ENCODE measurements at regions not wholly inside any gene's neighbourhood (a gene's known extent, or its start where the extent isn't known, plus 50 kb on each side); places are given as distances from the start of the nearest gene placed in this dataset.

DNA sequence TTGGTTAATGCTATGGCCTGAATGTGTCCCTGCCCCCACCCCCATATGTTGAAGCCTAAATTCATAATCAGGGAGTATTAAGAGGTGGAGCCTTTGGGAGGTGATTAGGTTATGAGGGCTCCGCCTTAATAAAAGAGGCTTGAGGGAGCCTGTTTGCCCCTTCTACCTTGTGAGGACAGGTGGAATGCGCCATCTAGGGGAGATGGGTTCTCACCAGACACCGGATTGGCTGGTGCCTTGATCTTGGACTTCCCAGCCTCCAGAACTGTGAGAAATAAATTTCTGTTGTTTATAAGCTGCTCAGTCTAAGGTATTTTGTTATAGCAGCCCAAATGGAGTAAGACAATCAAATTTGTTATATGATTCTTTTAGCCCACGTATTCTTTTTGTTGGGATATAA lies 148.3 kb downstream of the PTCSC3 start:
- DNase-seq = no peak

DNA sequence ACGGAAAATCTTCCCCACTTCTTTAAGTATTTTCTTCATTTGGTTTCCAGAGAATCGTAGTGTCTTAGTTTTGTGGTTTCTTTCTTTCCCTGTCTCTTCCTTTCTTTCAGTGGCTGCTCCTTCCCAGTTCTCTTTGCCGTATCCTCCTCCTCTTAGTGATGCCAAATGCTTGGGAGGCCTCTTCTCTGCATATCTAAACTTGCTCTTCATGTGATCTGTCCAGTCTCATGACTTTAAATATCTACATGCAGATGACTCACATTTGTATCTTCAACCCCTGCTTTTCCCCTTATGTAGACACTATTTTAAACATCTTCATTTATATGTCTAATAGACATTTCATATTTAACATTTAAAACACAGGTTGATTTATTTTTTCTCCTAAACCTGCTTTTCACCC lies 149.2 kb downstream of the PTCSC3 start:
- DNase-seq = no peak

DNA sequence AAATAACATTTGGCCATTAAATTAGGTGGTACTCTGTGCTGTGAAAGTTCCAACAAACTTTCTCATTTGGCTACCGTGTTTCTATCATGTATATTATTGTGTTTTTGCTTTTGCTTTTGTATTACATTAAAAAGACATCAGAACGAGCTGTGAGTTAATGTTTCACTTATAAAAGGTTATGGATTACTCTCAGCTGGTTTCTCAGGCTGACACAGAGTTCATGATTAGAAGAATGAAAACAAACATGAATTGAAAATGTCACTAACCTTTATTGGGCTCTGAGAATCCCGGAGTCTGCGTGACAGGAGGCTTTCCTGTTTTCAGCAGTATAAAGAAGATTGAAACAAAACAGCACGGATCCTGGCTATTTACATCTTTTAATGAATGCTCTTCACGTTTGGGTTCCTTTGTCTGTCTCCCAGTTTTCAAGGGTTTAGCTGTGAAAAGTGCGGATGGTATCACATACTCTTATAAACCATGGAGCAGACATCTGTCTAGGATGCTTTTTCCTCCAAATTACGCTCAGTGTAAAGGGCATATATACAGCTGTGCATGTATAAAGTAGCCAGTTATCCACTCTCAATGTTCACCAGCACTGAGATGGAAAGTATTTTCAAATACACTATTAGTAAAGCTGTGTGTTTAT lies 153.6 kb downstream of the PTCSC3 start:
- DNase-seq = no peak

DNA sequence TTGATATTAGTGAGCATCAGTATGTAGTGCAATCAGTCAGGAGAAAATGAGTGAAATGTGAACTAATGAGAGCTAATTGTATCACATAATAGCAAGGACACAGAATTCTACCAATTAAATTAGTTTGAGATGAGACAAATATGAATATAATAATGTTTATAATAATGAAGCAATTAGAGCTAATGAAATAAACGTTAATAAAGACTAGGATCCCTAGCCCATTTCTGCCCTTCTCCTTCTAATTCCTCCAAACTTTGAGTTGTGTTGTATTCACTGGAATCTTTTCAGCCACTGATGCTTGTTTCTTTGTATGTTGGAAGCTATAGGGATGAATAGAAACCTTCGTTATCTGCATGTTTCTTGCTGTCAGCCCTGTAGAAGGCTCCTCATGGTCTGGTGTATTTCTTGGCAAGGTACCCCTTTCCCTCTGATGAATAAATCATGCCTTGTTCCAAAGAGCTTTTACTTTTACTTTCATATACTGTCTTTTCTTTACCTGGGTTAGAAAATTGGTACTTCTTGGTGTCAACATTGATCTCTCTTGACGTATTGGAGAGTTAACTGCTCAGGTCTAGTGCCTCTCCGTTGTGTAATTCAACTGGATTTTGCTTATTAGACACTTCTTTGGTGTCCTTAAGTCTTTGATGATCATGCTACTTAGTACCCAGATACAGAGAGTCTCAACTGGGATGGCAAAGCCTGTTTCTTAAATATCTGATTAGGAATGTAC lies 154.8 kb downstream of the PTCSC3 start:
- DNase-seq = no peak

DNA sequence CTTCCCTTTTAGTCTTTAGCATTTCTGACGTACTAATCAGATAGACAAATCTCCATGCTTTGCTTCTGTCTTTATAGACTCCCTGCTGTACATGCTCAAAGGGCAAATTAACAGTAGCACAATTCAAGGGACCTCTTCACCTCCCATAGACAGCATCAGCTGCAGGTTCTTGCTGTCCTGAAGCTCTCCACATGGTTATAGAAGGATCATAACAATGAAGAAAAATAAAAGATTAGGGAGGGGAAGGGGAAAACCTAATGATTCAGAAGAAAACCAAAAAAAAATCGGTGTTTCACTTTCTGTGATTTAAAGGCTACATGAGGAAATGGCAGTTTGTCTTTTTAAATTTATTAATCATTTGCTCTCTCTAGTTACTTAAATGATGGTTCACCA lies 155.5 kb downstream of the PTCSC3 start:
- DNase-seq = no peak

DNA sequence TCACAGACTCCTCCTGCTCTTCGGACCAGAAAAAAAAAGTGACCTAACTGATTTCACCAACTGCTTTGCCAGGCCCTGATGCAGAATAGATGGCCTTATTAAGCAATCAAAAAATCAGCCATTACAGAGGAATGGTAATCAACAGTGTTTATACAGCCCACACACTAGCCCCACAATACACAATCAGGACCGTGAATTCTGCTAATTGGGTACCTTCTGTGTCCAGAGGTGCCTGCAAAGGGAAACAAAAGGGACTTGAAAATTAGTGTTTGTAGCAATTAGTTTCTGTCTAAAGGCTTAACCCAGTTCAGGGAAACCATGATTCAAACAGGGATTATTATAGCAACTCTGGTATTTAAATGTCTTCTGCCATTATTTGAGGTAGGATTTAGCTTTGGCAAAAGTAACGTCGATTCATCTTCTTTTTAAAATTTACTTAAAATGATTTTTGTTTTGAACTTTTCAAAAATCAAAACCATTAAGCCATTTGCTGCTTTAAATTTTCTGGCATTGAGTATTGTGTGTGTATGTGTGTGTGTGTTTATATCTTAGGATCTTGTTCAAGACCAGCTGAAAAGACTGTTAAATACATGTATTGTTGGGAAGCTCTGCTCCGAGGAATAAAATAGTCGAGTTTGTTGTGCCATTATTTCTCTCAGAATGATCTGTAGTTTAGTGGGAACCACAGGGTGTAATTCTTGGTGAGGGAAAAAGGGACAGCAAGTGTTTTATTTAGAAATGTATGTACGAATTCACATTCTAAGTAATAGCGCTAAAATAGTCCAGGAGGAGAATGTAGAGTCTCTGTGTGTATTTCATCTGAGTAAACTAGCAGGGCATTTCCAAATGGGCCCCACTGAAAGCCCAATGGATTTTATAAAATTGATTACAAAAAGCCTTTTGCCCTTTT lies 156.1 kb downstream of the PTCSC3 start:
- no peak for DNase-seq

DNA sequence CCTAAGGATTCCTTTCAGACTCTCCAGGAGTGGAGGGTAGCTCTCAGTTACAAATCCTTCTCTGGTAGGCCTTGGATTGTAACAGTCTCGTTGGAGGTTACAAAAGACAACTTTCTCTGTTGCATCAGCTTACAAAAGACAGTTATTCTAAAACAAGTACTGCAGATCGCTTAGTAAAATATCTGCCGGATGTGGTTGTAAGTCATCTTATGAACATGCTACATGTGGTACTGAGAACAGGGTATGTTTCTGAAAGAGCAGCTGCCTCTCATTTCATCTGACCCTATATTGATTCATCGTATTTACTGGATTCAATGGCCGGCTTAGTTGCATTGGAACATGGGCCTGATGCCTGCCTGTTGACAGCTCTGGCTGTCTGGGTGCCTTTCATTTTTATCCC lies 157.4 kb downstream of the PTCSC3 start:
- DNase-seq = no peak

DNA sequence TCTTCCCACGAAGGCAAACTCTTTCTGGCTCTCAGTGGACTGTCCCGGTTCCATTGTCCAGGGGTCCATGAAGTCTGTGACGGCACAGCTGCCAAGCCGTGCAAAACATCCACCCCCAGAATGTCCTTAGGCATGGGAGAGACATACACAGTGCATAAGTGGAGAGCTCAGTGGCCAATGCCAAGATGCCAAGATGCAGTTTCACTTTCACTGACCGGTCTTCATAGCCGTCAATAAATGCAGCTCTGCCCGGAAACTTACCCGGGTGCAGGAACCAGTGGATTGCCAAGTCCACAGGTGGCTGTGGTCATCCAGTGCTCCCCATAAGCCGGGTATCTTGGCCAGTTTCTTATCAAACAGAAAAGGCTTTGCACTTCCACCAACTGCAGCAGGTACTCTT lies 162.3 kb downstream of the PTCSC3 start:
- DNase-seq = no peak

DNA sequence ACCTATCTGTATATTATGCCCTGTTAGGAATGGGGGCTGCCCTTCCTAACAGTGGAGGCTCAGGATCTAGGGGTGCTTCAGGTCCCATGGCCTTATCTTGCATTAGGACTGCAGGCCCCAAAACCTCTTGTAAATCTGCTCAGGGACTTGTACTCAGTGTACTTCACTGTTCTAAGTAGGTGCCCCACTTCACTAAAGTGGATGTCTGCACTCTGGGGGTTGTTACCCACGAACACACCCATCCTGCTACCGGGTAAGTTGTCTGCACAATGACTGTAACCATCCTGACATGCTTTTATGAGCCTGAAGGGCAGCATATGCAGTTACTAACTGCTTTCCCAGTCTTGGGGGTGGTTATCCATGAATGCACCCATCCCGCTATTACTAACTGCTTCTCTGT lies 163.0 kb downstream of the PTCSC3 start:
- no peak for DNase-seq

DNA sequence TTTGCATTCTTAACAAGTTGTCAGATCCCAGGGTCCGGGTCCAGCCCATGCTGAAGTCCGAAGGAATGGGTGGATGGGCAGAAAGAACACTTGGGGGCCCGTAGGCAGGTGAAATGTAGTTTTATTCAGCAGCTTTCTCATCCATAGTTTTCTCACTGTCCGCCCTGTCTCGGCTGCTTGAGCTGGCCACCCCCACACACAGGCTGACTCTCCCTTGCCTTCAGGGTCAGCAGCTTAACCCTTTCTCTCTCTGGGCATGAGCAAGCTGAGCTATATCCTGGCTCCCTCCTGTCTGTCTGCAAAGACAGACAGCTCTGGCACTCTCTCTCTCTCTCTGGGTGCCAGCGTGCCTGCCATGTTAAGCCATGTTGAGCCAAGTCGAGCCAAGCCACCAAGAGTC lies 163.9 kb downstream of the PTCSC3 start:
- DNase-seq = no peak

DNA sequence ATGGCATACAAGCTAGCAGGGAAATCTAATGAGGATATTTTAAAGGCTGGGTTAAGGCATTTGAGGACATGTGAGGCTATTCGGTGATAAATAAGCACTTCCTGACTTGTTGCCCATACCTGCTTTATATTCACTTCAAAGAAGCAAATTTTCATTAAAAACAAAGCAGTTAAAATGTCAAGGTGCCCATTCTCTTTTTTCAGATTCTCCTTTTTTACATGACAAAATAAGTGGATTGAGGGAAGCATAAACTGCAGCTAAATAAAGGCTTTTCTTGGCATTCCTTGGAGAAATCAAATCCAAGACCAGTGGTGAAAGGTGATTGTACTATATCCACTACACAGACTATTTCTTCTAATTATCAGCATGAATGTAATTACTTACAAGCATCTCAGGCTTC lies 166.9 kb downstream of the PTCSC3 start:
- DNase-seq = no peak

DNA sequence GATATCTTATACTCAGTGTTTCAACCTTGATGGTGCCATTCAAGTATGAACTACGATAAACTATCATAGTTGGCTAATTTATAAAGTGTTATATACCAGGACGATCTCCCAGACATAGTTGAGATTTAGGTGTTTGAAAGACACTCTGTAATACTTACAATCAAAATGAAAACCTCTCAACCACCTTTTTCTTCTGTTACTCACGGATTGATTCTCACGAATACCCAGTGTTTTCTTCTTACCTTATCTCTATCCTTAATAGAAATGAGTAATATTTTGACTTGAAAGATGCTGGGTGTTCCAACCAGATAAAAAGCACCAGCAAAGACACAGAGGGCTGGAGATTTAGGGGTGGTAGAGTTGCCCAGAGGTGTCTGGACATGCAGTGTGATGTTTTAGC lies 169.9 kb downstream of the PTCSC3 start:
- no peak for DNase-seq

DNA sequence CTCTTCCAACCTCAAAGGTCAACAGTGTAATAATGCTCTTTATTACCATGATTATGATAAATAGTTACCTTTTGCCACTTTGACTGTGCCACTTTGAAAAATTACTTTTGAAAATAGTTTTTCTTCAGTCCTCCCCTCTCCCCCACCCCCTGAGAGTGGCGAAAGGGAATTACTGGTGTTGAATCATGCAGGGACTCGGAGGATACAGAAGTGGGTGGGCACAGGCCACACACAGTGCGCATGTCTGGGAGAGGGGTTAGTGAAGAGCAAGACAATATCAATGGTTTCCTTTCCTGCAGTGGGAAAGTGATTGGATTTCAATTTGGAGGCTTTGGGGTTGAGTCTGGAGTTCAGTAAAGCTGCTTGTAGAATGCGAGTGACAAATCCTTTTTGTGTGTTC lies 170.9 kb downstream of the PTCSC3 start:
- DNase-seq = no peak

DNA sequence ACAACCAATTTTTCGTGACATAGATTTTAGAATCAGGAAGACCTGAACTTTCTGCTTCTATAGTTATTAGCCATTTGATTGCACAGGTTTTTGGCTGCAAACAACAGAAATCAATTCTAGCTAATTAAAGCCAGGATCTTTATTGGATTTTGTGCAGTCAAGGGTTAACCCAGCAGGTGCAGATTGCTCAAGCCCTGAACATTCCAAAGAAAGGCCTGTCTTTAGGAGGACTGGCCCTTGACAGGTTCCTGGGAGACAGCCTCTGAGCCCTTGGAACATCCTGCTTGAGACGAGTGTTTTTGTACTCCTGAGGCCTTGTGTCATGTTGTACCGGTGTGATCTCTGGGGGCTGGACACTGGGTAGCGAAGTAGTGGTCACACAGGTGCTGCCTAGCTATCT lies 174.6 kb downstream of the PTCSC3 start:
- DNase-seq = no peak

DNA sequence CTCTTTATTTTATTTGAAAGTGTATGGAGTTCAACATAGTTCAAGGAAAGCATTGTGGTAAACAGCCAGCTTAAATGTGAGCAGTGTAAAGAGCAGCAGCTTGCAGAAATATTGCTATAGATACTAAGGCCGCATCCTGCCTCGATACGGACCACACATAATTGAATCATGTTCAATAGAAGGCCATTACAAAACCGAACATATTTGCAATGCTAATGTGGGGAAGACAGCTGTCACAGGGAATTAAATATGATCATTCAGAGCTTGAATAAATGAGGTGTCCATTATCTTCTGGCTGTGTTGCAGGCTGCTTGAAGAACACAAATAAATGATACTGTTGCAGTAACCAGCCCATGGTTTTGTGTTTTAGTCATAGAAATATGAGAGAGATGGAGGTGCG lies 173.2 kb downstream of the BRMS1L start:
- DNase-seq = no peak

DNA sequence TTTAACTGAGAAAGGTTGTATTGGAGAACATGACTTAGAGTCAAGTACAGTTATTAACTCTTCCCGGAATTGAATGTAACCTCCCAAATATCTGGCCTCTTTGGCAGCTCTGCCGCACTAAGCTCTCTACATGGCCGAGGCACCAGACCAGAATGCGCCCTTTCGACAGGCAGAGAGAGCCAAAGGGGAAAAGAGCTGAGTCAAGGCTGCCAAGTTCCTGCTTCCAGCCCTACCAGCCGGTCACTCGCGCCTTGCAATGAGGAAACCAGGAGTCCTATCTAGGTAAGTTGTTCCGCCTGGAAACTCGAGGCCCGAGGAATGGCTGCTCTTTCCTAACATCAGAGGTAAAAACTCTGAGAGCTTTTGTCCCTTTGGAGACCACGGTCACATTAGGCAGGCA lies 172.2 kb downstream of the BRMS1L start:
- DNase-seq = no peak

DNA sequence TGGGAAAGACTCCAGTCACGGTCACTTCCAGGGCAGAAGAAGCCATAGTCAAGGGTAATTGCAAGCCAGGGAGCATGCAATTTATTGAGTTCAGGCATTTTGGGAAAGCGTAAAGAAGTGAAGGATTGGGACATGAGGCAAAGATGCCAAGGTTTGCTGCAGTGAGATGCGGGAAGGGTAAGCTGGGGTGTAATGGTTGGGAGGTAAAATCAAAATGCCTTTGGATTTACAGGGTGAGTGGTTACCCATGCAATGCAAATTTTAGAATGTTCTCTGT lies 167.5 kb downstream of the BRMS1L start:
- no peak for DNase-seq

DNA sequence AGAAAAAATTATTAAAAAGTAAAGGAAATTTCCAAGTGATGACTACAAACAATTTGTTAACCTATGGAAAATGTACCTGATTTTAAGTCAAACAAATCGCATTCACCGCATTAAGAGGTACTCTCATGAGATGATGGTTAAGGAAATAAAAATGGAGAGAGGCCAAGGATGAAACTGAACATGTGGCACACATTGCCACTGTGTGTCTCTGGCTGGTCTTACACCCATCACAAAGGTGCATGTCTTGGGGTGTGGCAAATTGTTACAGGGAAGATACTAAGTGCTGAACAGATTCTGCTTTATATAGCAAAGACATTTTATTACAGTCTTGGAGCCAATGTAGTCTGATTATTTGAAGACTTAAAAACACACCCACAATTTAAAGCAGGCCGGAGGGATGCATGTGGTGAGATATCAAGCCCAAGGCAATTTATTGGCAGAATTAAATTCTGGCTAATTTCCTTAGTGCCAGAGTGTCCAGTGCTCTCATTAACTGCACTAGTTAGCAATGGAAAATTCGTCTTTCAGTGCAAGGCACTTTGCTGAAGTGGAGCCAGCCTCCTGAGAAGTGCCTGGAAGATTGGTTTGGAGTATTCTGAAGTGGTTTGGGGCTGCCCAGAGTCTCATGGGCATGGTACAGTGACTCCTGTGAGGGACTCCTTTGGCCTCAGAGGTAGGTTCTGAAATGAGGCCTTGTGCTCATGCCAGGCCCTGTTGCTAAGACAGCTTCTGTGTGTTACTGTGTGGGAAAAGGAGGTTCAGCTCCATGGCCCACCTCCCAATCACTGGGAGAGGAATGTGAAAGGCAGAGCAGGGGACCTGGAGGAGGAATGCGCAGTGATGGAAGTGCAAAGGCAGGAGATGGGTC lies 166.9 kb downstream of the BRMS1L start:
- no peak for DNase-seq

DNA sequence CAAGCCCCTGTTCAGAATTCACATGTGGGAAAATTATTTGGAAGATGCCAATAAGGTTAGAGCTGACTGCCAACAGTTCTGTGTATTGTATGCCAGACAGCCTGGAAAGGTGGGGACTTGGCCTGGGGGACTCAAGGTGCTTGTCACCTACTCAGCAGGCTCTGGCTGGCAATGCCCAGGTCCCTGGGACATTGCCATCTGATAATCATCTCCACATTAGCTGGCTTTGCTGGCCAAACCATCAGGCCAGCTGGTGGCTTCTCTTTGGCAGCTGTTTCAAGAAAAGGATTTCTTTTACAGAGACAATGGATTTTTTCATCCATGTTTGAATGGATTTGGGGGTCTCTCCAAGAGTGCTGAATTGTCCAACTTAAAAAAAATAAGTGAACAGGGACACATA lies 165.2 kb downstream of the BRMS1L start:
- DNase-seq = no peak

DNA sequence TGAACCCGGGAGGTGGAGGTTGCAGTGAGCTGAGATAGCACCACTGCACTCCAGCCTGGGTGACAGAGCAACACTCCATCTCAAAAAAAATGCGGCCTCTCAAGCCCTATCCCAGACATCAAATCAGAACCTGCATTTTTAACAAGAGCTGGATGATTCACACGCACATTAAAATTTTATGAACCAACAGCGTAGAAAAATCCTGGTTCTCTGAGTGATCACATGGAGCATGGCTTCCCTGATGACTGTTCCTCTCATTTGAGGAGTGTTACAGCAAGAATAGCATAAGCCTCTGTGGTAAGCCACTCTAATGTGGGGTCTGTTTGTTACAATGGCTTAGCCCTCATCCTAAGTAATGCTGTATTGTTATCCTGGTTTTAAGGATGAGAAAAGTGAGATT lies 163.6 kb downstream of the BRMS1L start:
- DNase-seq = no peak

DNA sequence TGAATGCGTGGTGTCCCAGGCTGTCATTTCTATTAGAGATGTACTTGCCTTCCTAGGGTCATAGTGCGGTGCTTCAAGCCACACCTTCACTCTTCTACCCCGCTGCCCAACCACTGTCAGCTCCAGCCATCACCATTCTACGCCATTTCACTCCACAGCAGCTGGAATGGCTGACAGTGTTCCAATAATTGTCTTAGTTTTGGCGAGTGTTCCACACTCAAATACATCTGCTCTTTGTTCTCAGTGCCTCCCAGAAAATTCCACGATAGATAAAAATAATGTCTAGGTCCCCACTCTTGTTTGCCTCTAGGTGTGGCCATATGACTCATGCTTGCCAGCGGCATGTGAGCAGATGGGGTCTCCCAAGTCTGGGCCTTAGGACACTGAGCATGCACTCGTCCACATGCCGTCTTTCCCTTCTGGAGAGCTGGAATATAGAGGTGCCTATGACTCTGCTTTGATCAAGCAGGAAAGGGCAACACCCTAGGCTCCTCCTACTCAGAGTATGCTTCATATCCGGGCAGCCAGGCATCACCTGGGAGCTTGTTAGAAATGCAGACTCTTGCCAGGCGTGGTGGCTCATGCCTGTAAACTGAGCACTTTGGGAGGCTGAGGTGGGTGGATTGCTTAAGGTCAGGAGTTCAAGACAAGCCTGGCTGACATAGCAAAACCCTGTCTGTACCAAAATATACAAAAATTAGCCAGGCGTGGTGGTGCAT lies 163.0 kb downstream of the BRMS1L start:
- no peak for DNase-seq

DNA sequence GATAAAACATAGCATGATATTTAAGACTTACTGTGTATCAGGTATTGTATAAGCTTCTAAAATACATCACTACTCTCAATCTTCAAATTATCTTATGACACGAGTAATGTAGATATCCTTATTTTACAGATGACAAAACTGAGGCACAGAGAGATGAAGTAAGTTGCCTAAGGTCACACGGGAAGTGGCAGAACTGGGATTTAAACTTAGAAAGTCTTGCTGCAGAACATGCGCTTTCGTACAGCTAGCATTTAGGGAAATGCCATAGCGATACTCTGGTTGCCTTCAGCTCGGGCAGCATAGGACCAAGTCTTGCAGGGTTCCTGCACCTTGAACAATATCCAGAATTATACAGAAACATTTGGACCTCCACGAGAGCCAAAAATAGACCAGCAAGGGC lies 162.4 kb downstream of the BRMS1L start:
- no peak for DNase-seq

DNA sequence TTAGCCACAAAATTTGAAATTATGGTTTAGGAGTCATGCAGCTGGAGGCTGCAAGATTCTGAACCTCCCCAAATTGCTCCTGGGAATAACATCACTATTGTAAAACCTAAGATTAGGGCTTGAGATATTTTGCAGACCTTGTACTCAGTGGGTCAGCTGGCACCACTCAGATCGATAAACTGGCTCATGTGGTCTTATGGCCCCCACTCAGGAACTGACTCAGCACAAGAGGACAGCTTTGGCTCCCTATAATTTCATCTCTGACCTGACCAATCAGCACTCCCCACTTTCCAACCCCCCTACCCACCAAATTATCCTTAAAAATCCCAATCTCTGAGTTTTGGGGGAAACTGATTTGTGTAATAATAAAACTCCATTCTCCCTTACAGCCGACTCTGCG lies 161.6 kb downstream of the BRMS1L start:
- DNase-seq = no peak
